NCI-H774 (cell line): ENCODE measurements at regions not wholly inside any gene's neighbourhood (a gene's known extent, or its start where the extent isn't known, plus 50 kb on each side); places are given as distances from the start of the nearest gene placed in this dataset.

Source experiments
- DNase-seq: peaks from one replicate; lab custom pipeline; 2025; lab: John Stamatoyannopoulos, UW

DNA sequence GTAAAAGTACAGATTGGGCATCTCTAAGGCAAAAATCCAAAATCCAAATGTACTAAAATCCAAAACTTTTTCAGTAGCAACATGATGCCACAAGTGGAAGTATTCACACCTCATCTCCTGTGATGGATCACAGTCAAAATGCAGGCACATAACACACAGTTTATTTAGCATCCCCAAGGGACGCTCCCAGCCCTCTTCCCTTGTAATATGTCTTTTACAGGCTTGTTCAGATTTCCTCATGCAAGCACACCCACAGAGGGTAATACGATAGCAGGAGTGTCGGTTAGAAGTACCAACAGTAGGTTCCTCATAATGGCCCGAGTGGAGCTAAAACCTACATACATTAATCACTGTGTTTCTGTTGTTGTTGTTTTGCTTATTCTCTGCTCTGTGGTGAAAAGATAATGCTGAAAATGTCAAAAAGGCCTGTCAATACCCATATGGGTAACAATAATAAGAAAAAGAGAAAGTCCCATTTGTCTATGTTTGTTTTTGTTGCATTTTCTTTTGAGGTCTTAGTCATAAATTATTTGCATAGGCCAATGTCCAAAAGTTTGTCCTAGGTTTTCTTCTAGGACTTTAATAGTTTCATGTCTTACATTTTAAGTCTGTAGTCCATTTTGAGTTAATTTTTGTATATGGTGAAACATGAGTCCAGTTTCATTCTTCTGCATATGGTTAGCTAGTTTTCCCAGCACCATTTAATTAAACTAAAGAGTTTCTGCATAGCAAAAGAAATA is 133.1 kb downstream of the LRIG3 start:
- DNase-seq, result no peak

DNA sequence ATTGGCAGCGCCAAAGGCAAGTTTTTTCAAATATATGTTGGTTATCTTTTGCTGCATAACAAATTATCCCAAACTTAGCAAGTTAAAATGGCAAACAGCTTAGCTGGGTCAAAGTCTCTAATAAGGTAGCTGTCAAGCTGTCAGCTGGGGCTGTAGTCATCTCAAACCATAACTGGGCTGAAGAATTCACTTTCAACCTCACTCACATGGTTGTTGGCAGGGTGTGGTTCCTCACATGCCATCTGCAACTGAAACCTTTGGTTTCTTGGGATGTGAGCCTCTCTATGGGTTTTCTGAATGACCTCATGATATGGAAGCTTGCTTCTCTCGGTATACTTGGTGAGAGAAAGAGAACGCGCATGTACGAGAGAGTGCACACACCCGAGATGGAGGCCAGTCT is 125.4 kb downstream of the LRIG3 start:
- DNase-seq, result no peak

DNA sequence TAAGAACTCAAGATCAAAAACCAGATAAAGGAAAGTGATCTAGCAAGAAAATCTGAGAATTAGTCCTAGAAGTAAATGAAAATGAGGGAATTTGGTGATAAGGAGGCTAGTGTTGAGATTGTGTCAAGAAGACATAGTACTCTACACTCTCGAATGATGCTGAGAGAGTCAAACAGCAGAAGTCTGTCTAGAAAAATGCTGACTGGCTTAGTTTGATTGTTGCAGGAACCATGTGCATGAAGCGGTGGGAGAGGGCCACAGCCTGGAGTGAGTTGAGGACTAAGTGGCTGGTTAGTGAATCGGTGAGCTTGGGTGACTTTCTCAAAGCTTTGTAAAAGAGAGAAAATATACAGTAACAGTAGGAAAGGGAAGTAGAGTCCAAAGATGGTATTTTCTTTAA is 124.5 kb downstream of the LRIG3 start:
- no peak for DNase-seq

DNA sequence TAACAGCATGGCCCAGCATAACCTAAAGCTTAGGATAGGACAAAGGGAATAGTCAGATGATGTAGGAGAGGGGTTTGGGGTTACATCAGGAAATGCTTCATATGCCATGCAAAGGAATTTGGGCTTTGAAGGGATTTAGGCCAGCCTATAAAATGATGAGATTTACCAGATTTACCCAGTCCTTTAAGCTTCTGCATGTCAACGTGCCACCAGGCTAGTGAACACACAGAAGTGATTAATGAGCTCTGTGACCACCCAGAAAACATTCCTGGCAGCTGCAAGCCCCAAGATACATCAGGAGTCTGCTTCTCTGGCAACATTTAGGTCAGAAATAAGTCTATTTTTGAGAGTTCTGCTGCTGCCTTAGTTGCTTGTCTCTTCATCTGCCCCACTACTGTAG is 118.3 kb downstream of the LRIG3 start:
- DNase-seq, result no peak

DNA sequence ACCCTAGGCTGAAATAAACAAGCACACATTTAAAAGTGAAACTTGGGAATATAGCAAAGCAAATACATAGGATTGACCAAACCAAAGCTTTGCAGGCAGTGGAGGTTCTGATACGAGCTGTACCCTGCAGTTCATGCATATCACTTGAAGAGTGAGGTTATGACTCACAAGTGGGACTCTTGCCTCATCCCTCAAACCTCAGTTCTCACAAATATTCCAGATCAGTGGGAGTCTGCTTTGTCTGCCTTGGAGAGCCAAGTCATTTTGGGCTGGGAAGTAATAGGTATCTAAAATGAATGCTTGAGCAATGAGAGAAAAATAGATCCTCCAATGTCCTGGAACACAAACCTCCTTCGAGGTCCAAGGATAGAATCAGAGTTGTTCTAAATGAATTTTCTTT is 116.4 kb downstream of the LRIG3 start:
- DNase-seq, result no peak

DNA sequence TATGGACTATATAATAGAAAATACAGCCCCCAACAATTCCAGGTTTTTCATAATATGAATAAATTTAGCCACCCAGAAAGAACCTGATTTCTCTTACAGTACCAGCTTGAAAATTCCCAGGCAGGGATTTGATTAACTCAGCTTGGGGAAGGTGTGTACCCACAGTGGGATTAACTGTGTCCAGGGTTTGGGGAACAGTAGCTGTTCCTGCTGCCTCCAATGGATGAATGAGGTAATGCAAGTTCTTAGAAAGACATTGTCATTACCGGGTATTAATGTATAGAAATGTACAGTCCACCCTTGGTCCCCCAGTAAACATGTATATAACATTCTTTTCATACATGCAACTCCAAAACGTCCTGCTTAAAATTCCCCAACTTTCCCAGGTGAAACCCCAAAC is 115.6 kb downstream of the LRIG3 start:
- DNase-seq, result no peak

DNA sequence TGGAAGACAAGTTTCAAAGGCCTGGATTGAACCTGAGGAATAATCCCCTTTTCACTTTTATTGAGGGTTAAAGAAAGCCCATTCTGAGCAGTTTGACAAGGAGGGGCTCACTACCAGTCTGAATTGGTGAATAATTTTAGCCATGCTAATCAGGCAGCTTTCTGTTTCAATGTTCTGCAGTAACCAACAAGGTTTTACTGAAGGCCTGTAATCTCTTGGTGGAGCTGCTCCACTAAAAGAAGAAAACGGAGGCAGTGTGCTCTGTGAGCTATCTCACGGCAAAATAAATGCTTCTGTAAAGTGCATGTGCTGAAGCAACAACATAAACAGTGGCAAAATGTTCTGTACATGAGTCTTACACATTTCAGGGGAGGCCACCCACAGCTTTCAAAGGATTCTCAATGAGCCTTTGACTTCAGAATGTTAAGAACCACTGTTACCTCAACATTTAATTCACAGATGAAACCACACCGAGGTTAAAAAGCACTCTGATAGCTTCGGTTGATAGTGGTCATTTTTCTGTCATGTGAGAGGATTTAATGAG is 111.2 kb downstream of the LRIG3 start:
- DNase-seq, result no peak

DNA sequence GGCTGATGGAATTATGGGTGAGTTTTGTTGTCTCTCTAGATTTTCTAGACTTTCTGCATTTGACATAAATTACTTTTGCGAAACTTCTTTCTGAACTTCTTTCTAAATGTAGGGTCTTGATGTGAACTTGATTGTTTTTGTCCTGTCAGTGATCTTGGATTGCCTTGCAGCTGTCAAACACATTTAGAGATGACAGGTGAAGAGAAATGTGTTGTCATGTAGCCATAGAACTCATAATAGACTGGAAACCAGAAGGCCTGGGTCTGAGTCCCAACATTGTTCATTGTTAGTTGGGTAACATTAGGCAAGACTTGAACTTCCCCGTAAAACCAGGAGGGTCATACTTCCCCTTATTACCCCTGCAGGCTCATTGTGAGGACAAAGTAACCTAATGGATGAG is 109.0 kb downstream of the LRIG3 start:
- no peak for DNase-seq

DNA sequence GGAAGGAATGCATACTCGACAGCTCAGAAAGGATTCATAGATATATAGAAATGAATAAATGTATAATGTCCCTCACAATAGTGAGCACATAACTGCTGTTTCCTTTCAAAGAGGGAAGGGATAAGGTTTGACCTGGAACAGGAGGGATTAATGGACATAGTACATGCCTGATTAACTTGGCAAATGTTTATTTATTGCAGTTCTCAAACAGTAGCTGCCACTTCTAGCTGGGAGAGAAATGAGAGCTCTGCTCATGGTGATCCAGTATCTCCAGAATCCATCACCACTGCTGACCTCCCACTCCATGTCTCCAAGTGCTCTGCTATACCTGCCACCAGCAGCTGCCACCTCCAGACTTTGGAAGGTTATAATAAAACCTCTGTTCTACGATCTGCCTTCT is 108.1 kb downstream of the LRIG3 start:
- peak; percentile 35 for DNase-seq

DNA sequence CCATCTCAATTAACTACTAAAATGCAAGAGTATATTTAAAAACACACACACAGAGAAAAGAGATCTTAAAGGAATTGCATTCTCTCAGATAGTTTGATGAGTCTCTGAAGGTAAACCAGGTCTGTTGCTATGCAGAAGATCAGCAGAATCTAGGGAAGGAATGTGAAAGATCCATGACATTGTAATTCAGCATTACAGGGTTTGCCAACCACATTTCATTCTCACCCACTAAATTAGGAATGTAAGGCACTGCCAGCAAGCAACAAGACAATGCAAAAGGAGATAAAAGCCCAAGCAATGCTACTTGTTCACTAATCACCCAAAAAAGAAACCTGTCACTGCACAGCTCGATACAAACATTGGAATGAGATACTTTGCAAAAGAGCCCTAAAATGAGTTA is 106.3 kb downstream of the LRIG3 start:
- DNase-seq, result no peak

DNA sequence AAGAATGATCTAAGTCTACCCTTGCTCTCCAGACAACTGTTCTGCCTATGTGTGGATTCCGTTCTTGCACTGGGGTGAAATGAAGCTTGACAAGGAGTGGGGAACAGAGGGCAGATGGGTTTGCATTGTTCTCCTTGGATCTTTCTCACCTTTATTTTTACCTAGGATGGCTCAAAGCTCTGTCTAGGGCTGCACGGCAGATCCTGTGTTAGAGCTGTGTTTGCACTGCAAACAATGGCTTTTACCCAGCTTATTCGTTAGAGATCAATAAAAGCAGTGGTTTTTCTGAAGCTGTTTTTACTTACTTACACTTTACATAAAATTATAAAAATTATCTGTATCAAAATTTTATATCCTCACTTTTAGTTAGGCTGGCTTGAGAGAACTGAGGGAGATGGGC is 105.1 kb downstream of the LRIG3 start:
- DNase-seq, result no peak

DNA sequence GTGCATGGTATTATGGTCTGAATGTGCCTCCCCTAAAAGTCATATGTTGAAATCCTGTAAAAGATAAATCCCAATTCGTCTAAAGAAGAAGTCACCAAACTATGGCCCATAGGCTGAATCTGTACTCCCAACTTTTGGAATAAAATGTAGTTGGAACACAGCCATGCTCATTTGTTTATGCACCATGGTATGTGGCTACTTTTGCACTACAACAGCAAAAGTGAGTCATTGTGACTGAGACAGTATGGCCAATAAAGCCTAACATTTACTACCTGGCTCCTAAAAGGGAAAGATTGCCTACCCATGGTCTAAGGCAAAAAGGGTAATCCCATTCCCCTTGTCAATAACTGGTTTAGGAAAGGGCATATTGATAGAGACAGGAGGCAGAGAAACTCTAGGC is 101.8 kb downstream of the LRIG3 start:
- no peak for DNase-seq

DNA sequence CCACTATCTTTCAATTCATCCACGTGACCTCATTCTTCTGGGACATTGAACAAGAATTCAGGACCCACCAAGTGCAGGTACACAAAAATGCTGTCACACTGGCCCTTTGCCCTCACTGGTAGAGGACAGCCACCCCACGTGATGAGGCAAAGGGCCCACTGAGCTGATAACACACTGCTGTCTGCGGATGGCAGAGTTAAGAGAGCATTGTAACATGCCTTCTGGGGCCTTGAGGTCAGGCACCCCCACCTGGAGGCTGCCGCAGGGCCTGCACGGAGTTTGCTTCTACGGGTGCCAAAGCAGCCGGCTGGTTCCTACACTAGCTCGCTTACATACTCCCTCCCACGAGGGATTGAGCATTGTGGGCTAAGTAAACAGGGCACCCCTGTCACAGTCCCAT is 101.0 kb downstream of the LRIG3 start:
- DNase-seq, result no peak

DNA sequence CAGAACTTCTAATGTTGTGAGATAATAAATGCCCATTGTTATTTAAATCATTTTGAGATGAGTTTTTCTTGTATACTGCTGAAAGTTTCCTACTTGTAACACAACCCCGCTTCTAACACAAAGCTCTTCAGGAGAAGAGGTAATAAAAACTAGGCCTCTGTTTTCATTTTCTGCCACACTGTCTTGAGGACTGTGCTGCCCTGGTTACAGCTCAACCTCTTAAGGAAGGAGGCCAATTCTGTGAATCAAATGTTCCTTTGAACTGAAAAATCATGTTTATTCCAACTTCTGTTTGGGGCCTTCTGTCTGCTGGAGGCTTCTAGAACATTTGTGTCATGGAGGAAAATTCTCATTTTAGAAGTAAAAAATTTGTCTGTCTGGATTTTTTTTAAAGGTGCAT is 100.3 kb downstream of the LRIG3 start:
- no peak for DNase-seq
